ENCODE measurements at regions not wholly inside any gene's neighbourhood (a gene's known extent, or its start where the extent isn't known, plus 50 kb on each side); places are given as distances from the start of the nearest gene placed in this dataset.

- DNase-seq (ENCODE audit: low read depth): no peak
Measured at GRCh38 chr12:43095669-43096280, 456.2 kb downstream of the ADAMTS20 start.

GRCh38 chr12:43094886-43095575 lies 457.0 kb downstream of the ADAMTS20 start:
- DNase-seq (ENCODE audit: low read depth): no peak

- no peak for DNase-seq (ENCODE audit: low read depth)
Measured at GRCh38 chr12:43090981-43091380, 461.0 kb downstream of the ADAMTS20 start.

- DNase-seq (ENCODE audit: low read depth): no peak
Measured at GRCh38 chr12:43087195-43088091, 464.6 kb downstream of the ADAMTS20 start.

- DNase-seq (ENCODE audit: low read depth): no peak
Measured at GRCh38 chr12:43079476-43079875, 472.5 kb downstream of the ADAMTS20 start.

GRCh38 chr12:43078976-43079375 lies 473.0 kb downstream of the ADAMTS20 start:
- no peak for DNase-seq (ENCODE audit: low read depth)

GRCh38 chr12:43072431-43072830 lies 479.6 kb downstream of the ADAMTS20 start:
- DNase-seq (ENCODE audit: low read depth): no peak

- DNase-seq (ENCODE audit: low read depth): no peak
Measured at GRCh38 chr12:43069768-43070221, 480.2 kb upstream of the PRICKLE1 start.

GRCh38 chr12:43066471-43066870 lies 476.9 kb upstream of the PRICKLE1 start:
- no peak for DNase-seq (ENCODE audit: low read depth)

- peak; percentile 40 for DNase-seq (ENCODE audit: low read depth)
Measured at GRCh38 chr12:43063650-43064049, 474.1 kb upstream of the PRICKLE1 start.

GRCh38 chr12:43062201-43062895 lies 472.8 kb upstream of the PRICKLE1 start:
- DNase-seq (ENCODE audit: low read depth): no peak

- DNase-seq (ENCODE audit: low read depth): no peak
Measured at GRCh38 chr12:43060742-43061141, 471.2 kb upstream of the PRICKLE1 start.

- no peak for DNase-seq (ENCODE audit: low read depth)
Measured at GRCh38 chr12:43058616-43059015, 469.1 kb upstream of the PRICKLE1 start.

GRCh38 chr12:43057566-43057965 lies 468.0 kb upstream of the PRICKLE1 start:
- no peak for DNase-seq (ENCODE audit: low read depth)

- DNase-seq (ENCODE audit: low read depth): no peak
Measured at GRCh38 chr12:43054085-43054484, 464.5 kb upstream of the PRICKLE1 start.

- no peak for DNase-seq (ENCODE audit: low read depth)
Measured at GRCh38 chr12:43052441-43052840, 462.9 kb upstream of the PRICKLE1 start.

- no peak for DNase-seq (ENCODE audit: low read depth)
Measured at GRCh38 chr12:43044241-43044640, 454.7 kb upstream of the PRICKLE1 start.

GRCh38 chr12:43038991-43039390 lies 449.4 kb upstream of the PRICKLE1 start:
- no peak for DNase-seq (ENCODE audit: low read depth)

GRCh38 chr12:43029971-43030370 lies 440.4 kb upstream of the PRICKLE1 start:
- DNase-seq (ENCODE audit: low read depth): no peak

- no peak for DNase-seq (ENCODE audit: low read depth)
Measured at GRCh38 chr12:43028826-43029225, 439.3 kb upstream of the PRICKLE1 start.

- no peak for DNase-seq (ENCODE audit: low read depth)
Measured at GRCh38 chr12:43022838-43023237, 433.3 kb upstream of the PRICKLE1 start.

GRCh38 chr12:43015090-43015737 lies 425.7 kb upstream of the PRICKLE1 start:
- DNase-seq (ENCODE audit: low read depth): no peak
